CD4-positive, alpha-beta T cell (primary cell): ENCODE measurements at regions not wholly inside any gene's neighbourhood (a gene's known extent, or its start where the extent isn't known, plus 50 kb on each side); places are given as distances from the start of the nearest gene placed in this dataset.

Experiments used
- ATAC-seq: fragments of 200-7000 bp; cut with Tn5 transposase; one replicate; pipeline ENCODE4 v1.10.0; 2022; ENCODE audit warnings: mild to moderate bottlenecking; ENCODE audit not compliant: poor library complexity
- CTCF ChIA-PET: fragments of 350-600 bp; sonication (Branson Sonifier 250); formaldehyde crosslinking; loops from one replicate; lab custom pipeline; 2021; ENCODE audit warnings: antibody characterized with exemption, inconsistent platforms; lab: Charles Lee
- POLR2A ChIA-PET: fragments of 350-600 bp; sonication (Branson Sonifier 250); formaldehyde crosslinking; loops from one replicate; lab custom pipeline; 2021; ENCODE audit warnings: antibody characterized with exemption, inconsistent platforms; lab: Charles Lee
- DNase-seq, 14 experiments: peaks; one replicate each; pipeline ENCODE4 v3.0.0-alpha.2; 2013 to 2020; ENCODE audit warnings: mixed read lengths in 2 of 14
- H3K27ac ChIP-seq, 2 donors: one replicate each; pipeline versions ENCODE4 v1.5.1 to v1.7.0; 2013; ENCODE audit warnings: low read length in 2 of 2, low read depth in 1 of 2, mild to moderate bottlenecking in 1 of 2
- H3K27me3 ChIP-seq, 2 experiments: 1 replicate in 1 of 2; 2 replicates in 1 of 2; pipeline versions ENCODE4 v1.6.1 to v1.7.0; 2013; ENCODE audit warnings: low read length in 2 of 2, control low read depth in 1 of 2, mild to moderate bottlenecking in 1 of 2, moderate library complexity in 1 of 2; ENCODE audit not compliant: insufficient read depth in 2 of 2, control insufficient read depth in 1 of 2
- H3K36me3 ChIP-seq: one replicate; pipeline ENCODE4 v1.6.1; 2013; ENCODE audit warnings: low read length, control low read depth; ENCODE audit not compliant: insufficient read depth
- H3K4me1 ChIP-seq: one replicate; pipeline ENCODE4 v1.6.1; 2013; ENCODE audit warnings: low read length, control low read depth; ENCODE audit not compliant: insufficient read depth
- H3K4me3 ChIP-seq: one replicate; pipeline ENCODE4 v1.5.1; 2013; ENCODE audit warnings: mild to moderate bottlenecking, low read length, moderate library complexity
- H3K9me3 ChIP-seq, 2 experiments: 1 replicate in 1 of 2; 2 replicates in 1 of 2; pipeline versions ENCODE4 v1.6.1 to v1.7.0; 2013; ENCODE audit warnings: low read length in 2 of 2, mild to moderate bottlenecking in 2 of 2, control low read depth in 1 of 2, moderate library complexity in 1 of 2; ENCODE audit not compliant: control insufficient read depth in 1 of 2, insufficient read depth in 1 of 2
- H3K27ac Mint-ChIP-seq: one replicate; pipeline ENCODE4 v1.8.0; 2020; ENCODE audit warnings: mixed read lengths
- H3K27me3 Mint-ChIP-seq: one replicate; pipeline ENCODE4 v1.8.0; 2021; ENCODE audit warnings: mixed read lengths
- H3K36me3 Mint-ChIP-seq: one replicate; pipeline ENCODE4 v1.8.0; 2021; ENCODE audit warnings: low read depth, mixed read lengths
- H3K4me1 Mint-ChIP-seq: one replicate; pipeline ENCODE4 v1.8.0; 2021; ENCODE audit warnings: low read depth, mixed read lengths
- H3K4me3 Mint-ChIP-seq: one replicate; pipeline ENCODE4 v1.8.0; 2020; ENCODE audit warnings: mild to moderate bottlenecking, mixed read lengths
- H3K9me3 Mint-ChIP-seq: one replicate; pipeline ENCODE4 v1.8.0; 2020; ENCODE audit warnings: mixed read lengths
- CTCF ChIP-seq: fragments of 200-600 bp; IDR thresholded peaks from one replicate; pipeline ENCODE4 v1.8.0; 2022; ENCODE audit warnings: antibody characterized with exemption, mild to moderate bottlenecking
- intact Hi-C, 2 experiments: fragments of 100-400 bp; cut with DNase I in 1 of 2; cut with micrococcal nuclease in 1 of 2; formaldehyde crosslinking; loops; one replicate each; pipeline versions ENCODE4 v1.15.1 to v1.9.0; 2023 to 2025; cut with DNase I, micrococcal nuclease

GRCh38 chr4:56272003-56272402 lies 115.3 kb downstream of the AASDH start:
- ATAC-seq (no peak), DNase-seq (no peak)
- Mint-ChIP-seq H3K9me3 (no peaks in the 10 kb centered on the region), H3K27me3 (peaks cover 34% of the 10 kb centered on the region), H3K36me3 (no peaks in the 10 kb centered on the region), H3K4me3 (no peak overlapping the region), H3K27ac (no peak overlapping the region), H3K4me1 (no peaks in the 10 kb centered on the region)
- no peak for TF ChIP-seq CTCF
- no peak overlapping the region for H3K4me3 ChIP-seq
- intact Hi-C loops: no loop called here
- no peaks in the 10 kb centered on the region for H3K4me1 ChIP-seq
- POLR2A ChIA-PET: no interaction called here
- H3K27me3 ChIP-seq: no peaks in the 10 kb centered on the region
- H3K9me3 ChIP-seq: no peaks in the 10 kb centered on the region
- no peaks in the 10 kb centered on the region for H3K36me3 ChIP-seq
- CTCF ChIA-PET: no interaction called here
- H3K27ac ChIP-seq: no peak overlapping the region

- ATAC-seq (no peak), DNase-seq (no peak)
- Mint-ChIP-seq H3K4me3 (no peak overlapping the region), H3K9me3 (no peaks in the 10 kb centered on the region), H3K27ac (no peak overlapping the region), H3K27me3 (peaks cover 34% of the 10 kb centered on the region), H3K4me1 (no peaks in the 10 kb centered on the region), H3K36me3 (no peaks in the 10 kb centered on the region)
- POLR2A ChIA-PET: no interaction called here
- intact Hi-C loops: no loop called here
- H3K27me3 ChIP-seq: no peaks in the 10 kb centered on the region
- no peak for TF ChIP-seq CTCF
- H3K4me1 ChIP-seq: no peaks in the 10 kb centered on the region
- H3K27ac ChIP-seq: no peak overlapping the region
- no peak overlapping the region for H3K4me3 ChIP-seq
- CTCF ChIA-PET: no interaction called here
- H3K36me3 ChIP-seq: no peaks in the 10 kb centered on the region
- no peaks in the 10 kb centered on the region for H3K9me3 ChIP-seq
These were observed 116.2 kb downstream of the AASDH start for GRCh38 chr4:56271131-56271530.

DNA sequence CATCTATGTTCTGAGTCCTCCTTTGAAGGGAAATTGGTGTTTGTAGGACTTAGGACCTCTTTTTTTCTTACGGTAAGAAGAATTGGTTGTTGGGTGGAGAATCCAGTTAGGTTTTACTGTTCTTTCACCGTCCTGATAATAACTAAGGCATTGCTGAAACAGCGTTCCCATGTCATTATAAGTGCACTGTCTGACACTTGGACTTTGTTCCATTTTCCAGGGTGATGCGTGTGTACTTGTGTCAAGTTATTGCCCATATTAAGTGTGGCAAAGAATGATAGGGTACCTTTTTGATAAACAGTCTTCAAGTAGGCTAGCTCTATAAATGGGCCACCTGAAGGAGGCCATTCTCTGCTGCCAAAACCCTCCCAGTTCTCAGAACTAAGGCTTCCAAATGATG lies 119.7 kb downstream of the AASDH start:
- no peak overlapping the region for H3K27ac Mint-ChIP-seq
- no peak overlapping the region for H3K27ac ChIP-seq
- H3K36me3 Mint-ChIP-seq: no peaks in the 10 kb centered on the region
- ChIA-PET POLR2A (no interaction called here), CTCF (no interaction called here)
- H3K27me3 Mint-ChIP-seq: peaks cover 10% of the 10 kb centered on the region
- DNase-seq (no peak), ATAC-seq (no peak)
- no peak for TF ChIP-seq CTCF
- no peaks in the 10 kb centered on the region for H3K27me3 ChIP-seq
- no peak overlapping the region for H3K4me3 Mint-ChIP-seq
- H3K9me3 ChIP-seq: peaks cover 0 to 10% of the 10 kb centered on the region in 2 experiments
- no peaks in the 10 kb centered on the region for H3K4me1 Mint-ChIP-seq
- H3K9me3 Mint-ChIP-seq: peaks cover 2% of the 10 kb centered on the region
- no peak overlapping the region for H3K4me3 ChIP-seq
- intact Hi-C loops: no loop called here
- H3K4me1 ChIP-seq: no peaks in the 10 kb centered on the region
- no peaks in the 10 kb centered on the region for H3K36me3 ChIP-seq
